ENCODE measurements at regions not wholly inside any gene's neighbourhood (a gene's known extent, or its start where the extent isn't known, plus 50 kb on each side); places are given as distances from the start of the nearest gene placed in this dataset.

DNA sequence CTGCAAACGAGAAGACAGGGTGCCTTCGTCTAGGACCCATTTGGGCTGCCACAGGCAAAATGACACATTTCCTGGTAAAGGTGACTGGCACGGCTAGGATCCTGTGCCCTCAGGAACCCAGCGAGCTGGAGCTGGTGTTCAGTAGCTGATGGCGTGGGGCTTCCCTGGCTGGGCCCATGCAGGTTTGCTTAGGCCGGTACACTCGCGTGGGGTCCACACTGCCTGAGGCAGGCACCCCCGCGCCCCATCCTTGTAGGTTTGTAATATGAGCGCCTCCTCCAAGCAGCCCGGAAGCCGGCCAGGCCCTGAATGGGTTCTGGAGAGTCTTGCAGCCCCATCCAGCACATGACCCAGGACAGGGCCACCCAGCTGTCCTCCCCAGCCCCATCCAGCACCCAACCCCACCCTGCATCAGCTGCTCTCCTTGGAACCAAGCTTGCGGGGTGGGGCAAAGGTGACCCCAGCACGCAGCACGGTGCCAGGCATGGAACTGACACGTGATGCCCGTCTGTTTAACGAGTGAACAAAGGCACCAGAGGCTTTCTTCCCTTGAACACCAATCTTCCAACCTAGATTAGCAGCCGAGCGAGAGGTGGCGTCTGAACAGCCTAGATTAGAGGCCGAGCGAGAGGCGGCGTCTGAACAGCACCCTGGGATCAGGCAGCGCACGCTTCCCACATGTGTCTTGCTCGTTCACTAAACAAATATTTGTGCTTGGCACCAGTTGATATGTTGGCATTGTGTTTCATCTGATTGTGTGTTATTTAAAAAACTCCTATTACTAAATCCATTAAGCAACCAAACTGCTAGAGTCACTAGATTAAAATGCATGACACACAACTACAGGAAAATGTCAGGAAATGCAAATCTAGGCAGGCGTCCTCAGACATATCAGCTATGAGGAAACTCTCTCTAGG, 112.1 kb downstream of the DLL1 start:
- intact Hi-C loops (cut with micrococcal nuclease), result no loop called here

DNA sequence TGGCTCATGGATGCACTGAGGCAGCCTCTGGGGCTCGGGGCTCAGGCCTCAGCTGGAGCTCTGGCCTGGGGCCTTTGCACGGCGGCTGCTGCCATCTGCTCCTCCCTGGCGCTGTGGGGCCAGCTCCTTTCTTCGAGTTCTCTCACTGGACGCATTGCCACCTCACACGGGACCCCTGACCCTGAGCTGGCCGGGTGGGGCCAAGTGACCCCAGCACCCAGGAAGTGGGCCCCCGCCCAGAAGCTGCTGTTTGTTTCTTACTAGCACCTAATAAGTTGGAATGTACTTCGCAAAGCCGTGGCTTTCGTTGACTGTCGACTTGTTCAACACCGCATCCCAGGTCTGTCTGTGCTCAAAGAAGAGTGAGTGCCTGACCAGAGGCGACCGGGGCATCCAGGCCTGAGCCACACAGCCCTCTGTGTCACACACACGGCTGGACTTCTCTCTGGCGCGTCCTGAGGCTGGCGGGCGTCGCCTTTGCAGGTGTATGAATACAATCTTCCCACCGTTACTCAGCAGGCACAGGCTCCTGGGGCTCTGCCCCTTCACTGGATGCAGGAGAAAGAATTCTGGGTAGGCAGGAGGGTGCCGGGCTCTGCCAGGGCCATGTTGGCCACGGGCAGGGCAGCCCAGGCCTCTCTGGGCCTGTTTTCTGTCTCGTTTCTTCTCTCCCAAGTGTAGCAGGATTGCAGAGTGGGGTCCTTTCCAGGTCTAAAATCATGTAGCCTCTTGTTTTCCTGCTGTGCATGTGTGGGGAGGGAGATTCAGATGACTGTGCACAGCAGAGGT, 112.9 kb downstream of the DLL1 start:
- intact Hi-C loops (cut with micrococcal nuclease), result no loop called here

- intact Hi-C loops (cut with micrococcal nuclease), result no loop called here
Observed at GRCh38 chr6:170176898-170177771, 113.7 kb downstream of the DLL1 start.

DNA sequence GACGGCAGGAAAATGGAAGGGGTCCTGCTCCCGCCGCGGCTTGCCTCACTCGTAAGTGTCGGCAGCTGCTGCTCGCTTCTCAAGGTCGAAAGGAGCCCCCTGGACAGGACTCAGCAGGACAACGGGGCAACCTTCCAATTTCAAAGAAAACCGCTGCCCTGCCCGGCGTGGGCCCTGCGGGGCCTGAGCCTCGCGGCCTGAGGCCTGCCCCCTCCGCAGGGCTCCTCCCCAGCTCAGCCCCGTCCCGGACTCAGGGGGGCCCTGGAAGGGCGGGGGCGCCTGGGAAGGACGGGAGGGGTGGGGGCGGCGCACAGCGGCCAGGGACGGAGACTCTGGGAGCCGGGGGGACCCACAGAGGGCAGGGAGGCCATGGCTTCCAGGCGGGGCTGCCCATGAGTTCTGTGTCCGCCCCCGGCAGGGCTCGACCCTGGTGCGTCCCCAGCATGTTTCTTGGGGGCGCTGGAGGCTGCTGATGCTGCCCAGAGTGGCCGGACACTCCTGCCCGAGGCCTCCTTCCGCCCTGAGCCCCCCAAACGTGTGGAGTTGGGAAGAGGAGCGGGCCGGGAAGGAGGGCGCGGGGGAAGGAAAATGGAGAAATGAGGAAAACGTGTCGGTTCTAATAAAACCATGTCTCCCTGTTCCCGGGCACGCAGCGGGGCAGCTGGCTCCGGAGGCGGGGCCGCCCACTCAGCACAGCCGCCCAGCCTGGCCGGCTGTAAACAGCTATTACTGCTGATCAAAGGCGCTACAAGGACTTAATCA, 114.6 kb downstream of the DLL1 start:
- intact Hi-C loops (cut with micrococcal nuclease), result no loop called here

- intact Hi-C loops (cut with micrococcal nuclease), result no loop called here
Observed at GRCh38 chr6:170175644-170176135, 115.2 kb downstream of the DLL1 start.

- intact Hi-C loops (cut with micrococcal nuclease), result no loop called here
Observed at GRCh38 chr6:170174771-170175643, 115.9 kb downstream of the DLL1 start.

- intact Hi-C loops (cut with micrococcal nuclease), result no loop called here
Observed at GRCh38 chr6:170174124-170174770, 116.6 kb downstream of the DLL1 start.

DNA sequence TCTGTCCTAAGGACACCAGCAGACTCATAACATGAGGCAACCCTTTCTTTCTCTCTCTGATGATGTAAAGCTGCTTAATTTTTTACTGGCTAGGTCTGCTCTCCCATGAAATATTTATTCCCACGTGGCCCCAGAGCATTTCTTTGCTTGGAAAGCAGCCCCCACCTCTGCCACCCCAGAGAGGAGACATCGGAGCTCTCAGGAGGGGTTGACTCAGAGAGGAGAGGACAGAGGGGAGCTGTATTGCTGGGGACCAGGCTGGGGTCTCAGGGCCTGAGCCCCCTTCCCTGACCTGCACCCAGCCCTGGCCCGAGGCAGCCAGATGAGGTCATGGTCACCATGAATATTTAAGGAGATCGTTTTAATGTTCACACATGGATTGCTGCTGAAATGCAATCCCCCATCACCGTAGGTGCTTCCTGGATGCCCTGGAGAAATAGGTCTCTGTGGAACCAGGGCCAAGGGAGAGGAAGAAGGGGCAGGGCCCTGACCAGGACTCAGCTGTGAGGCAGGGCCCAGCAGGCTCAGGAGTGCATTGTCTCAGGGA, 117.5 kb downstream of the DLL1 start:
- intact Hi-C loops (cut with micrococcal nuclease), result no loop called here

DNA sequence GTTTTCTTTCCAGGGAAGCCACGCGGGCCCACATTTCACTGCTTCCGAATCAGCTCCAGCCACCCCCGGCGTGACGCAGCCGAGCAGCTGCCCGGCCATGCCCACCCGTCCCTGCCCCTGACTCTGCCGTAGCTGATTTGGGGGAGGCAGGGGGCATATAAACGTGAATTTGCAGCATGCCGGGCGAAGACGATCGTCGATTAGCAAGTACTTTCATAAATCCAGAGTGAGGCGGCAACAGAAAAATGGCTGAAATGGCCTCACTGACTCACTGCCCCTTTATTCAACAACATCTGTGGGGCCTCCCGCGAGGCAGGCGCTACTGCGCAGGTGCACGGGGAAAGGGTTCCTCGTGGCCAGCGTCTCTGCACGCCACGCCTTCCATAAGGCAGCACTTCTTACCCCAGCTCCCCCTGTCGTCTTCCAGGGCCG, 118.0 kb downstream of the DLL1 start:
- intact Hi-C loops (cut with micrococcal nuclease), result no loop called here

- intact Hi-C loops (cut with micrococcal nuclease), result no loop called here
Observed at GRCh38 chr6:170172392-170172791, 118.5 kb downstream of the DLL1 start.

DNA sequence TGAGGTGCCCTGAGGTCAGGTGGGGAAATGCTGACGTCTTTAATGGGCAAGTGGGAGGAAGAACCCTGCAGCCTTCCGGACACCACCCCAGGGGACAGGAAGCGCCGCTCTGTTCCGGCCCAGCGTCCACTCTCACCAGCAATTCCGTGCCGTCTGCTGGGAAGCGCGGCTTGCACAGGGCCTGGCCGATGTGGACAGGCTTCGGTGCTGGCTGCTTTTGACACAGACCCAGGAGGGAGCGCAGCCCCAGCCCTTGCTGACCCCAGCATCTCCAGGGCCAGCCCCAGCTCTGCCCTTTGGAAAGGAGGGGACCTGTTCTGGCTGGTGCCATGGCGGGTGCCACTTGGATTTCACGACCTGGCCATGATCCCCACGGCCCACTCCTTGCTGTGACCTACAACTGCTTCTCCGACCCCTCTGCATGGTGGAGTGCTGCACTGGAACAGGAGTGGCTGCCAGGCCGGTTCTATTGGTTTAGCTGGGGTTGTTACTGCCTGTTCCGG, 123.2 kb downstream of the DLL1 start:
- intact Hi-C loops (cut with micrococcal nuclease), result no loop called here

DNA sequence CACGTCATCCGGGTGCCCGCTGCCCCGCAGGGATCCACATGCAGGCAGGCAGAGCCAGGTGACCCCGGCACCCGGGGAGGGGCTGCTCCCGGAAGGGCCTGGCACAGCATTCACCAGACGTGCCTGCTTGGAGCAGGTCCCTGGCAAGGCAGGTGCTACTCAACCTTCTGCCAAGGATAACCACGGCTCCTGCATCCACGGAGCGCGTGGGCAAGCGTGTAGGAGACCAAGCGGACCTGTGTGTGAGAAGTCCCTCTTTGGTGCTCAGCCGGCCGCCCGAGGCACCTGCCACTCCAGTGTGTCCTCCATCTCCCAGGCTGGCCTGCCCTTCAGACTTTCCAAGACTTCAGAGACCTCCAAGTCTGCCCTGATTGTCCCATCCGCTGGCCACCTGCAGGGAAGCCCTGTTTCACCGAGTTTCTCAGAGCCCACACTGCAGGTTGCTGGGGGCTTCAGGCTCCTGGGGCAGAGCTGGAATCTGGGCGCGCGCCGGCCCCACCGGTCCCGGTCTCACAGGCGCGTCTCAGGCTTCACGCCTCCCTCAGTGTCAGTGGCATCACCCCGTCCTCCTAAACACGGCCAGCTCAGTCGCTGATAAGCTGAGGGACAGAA, 124.3 kb downstream of the DLL1 start:
- intact Hi-C loops (cut with micrococcal nuclease), result no loop called here

- intact Hi-C loops (cut with micrococcal nuclease), result no loop called here
Observed at GRCh38 chr6:170165471-170166117, 125.3 kb downstream of the DLL1 start.

DNA sequence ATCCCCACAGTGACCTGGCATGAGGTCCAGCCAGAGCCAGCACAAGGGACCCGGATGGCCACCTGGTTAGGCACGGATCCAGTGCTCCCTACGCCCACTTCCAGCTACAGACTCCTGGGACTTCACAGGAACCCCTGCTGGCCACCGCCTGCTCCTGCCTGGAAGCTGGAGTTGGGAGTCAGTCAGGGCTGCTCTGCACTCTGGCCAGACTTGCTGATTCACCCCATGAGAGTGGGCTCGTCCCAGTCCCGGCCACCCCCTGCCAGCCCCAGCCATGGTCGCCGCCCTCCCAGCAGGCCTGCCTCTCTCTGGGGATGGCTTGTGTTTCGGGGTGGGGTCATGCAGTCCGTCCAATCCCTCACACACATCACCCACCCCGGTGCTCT, 125.8 kb downstream of the DLL1 start:
- intact Hi-C loops (cut with micrococcal nuclease), result no loop called here

- intact Hi-C loops (cut with micrococcal nuclease), result no loop called here
Observed at GRCh38 chr6:170164271-170164900, 126.5 kb downstream of the DLL1 start.

DNA sequence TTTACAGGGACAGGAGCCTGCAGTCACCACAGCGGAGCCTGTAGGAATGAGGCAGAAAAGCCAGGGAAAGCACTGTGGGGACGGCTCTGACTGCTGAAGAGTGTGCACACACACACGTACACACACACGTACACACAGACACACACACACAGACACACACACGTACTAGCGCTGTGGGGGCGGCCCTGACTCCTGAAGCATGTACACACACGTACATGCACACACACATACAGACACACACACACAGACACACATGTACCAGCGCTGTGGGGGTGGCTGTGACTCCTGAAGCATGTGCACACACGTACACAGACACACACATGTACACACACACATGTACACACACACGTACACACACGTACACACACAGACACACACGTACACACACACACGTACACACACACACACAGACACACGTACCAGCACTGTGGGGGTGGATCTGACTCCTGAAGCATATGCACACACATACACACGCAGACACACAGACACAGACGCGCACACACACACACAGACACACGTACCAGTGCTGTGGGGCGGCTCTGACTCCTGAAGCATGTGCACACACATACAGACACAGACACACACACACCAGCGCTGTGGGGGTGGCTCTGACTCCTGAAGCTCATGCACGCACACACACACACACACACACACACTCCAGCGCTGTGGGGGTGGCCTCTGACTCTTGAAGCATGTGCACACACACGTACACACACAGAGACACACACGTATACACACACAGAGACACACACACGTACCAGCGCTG, 127.3 kb downstream of the DLL1 start:
- intact Hi-C loops (cut with micrococcal nuclease), result no loop called here
